HG02571 (cell line): ENCODE measurements at regions not wholly inside any gene's neighbourhood (a gene's known extent, or its start where the extent isn't known, plus 50 kb on each side); places are given as distances from the start of the nearest gene placed in this dataset.

Experiments used
- ATAC-seq: cut with Tn5 transposase; IDR thresholded peaks from one replicate; pipeline ENCODE4 v1.9.1; 2021; ENCODE audit warnings: mild to moderate bottlenecking, moderate library complexity; ENCODE audit not compliant: unreplicated experiment

DNA sequence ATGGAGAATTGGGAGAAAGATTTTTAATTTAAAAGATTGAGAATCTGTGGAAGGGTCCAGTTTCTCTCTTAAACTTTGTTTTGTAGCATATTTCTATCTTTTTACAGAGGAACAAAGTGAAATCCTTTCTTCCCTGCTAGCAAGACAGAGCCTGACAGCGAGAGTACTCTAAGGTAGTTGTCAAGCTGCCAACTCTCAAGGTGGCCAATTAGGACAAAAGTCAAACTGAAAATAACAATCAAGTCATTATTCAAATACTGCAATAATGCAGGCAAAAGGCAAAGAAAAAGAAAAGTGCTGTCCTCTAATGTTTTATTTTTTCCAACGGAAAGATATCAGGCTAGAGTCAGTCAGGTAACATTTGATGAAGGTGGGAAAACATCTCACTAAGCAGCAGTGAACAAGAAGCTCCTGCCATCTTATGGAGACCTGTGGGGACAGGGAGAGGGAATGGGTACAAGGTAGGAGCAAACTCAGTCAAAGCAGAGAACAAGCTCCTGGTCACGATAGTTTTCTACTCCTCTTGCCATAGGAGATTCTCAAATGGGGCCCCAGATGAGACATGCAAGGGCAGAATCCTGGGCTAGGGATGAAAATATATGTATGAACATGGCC is 801.9 kb upstream of the SLITRK1 start:
- ATAC-seq, result no peak

DNA sequence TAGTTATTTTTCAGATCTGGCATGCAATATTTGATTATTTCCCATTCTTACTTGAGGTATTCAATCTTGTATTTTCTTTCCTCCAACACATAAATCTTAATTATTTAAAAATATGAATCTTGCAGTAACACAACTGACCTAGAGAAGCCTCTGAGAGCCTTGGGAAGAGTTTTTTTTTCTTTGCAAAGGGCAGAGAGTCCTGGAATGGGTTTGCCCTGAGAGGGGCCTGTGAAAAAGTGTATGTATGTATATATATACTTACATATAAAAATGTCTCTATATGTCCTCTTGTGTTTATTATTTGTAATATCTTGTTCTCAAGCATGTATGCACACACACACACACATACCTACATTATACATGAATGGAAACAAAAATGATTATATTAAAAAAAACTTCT is 801.2 kb upstream of the SLITRK1 start:
- ATAC-seq, result no peak

DNA sequence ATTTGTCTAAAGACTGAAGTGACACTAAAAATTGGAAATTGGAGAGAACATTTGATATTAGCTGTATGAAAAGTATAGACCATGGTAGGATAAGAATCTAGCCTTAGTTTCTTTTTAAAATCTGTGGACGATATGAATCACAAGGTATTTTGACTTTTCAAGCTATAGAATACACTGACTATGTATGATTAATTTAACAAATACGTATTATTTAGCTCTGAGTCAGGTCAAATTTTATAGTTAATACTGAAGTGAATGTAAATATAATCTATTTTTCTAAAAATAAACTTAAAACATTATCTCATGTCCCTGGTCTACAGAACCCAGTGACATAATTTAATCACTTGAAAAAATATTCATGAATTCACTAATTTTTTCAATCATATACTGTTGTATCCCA is 795.6 kb upstream of the SLITRK1 start:
- ATAC-seq, result no peak

DNA sequence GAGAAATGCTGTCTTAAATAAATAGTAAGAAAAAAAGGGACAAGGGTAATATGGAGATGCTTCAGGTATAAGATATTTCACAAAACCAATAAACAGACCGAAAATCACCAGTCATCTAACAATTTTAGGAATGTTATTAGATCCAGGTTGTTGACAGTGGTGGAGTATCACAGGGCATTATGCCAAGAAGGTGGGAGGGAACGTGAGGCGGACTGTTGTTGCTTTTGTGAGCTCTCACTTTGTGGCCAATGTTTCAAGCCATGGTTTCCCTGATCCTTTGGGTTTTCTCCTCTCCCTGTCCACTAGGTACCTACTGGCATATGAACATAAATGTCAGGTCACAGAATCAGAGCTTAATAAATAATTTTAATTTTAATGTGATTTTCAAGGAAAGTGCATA is 790.3 kb upstream of the SLITRK1 start:
- no peak for ATAC-seq

DNA sequence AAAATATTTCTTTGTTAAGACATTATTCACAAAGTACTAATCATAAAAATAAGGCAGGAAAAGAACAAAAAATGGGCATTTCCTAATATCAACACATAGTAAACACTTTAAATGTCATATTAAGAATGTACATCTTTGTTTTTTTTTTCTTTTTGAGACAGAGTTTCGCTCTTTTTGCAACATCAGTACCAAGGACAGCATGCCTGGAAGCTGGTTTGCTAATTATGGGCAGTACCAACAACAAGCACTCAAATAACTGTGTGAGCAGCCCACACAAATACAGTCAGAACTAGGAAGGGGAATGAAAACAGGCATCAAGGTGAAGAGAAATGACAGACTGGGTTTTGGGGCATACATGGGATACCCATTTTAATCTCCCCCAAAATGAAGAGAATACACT is 788.0 kb upstream of the SLITRK1 start:
- no peak for ATAC-seq

DNA sequence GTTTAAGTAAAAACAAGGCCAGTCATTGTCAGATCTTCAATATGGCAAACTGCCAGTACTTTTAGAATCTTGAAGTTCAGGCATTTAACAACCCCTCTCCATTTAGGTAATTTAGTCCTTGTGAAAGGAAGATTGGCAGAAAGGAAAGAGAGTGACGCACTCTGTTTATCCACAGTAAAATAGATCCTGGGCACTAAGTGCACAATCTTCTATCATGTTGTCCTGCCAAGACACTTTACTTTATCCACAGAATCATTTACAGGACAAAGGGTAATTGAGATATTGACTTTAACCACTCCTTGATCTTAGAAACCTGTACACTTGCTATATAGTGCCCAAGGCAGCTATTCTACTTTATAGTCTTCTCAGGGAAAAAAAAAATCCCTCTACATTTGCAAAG is 786.4 kb upstream of the SLITRK1 start:
- ATAC-seq, result no peak

DNA sequence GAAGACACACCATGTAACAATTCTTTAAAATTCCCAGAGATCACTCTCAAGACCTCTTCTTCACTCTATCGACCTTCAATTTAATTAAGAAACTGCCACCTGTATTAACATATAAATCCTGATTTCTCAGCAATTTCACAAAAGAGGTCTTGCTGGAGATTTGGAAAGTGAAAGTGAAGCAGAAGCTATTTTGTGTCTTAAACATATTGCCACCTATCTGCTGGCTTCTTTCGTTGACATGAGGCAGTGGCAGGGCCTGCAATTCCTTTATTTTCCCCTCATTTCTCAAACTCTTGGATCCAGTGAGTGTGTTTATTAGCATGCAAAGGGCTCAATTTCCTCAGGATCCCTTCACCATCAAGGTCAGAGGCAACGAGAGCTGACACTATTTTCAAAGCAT is 780.2 kb upstream of the SLITRK1 start:
- no peak for ATAC-seq

DNA sequence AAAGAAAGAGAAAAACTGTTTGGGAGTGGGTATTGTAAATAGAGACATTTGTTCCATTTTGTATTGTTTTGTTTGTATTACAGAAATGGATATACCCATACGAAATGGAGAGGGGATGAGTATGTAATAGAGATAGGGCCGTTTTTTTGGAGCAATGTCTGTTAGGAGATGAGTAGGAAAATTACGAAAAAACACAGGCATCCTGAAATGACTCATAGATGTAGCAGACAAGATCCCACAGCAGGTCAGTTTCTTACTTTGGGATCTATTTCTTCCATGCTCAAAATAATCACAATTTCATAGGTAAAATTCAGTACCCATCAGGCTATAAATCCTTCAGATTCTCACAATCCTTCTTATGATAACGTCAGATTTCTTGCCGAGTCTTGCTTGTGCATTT is 779.4 kb upstream of the SLITRK1 start:
- no peak for ATAC-seq

DNA sequence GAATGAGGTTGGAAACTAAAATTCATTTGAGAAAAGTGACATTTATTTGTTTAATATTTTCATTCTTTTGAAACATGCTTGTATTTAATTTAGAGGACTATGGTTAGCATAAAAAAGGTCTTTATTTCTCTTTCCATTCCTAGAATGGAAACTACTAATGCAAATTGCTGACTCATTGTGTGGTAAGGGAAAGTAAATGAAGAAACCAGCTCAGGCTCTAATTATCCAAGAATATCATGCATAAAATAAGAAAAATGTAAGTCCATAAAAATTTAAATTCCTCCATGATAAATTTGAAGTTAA is 777.0 kb upstream of the SLITRK1 start:
- ATAC-seq, result no peak

DNA sequence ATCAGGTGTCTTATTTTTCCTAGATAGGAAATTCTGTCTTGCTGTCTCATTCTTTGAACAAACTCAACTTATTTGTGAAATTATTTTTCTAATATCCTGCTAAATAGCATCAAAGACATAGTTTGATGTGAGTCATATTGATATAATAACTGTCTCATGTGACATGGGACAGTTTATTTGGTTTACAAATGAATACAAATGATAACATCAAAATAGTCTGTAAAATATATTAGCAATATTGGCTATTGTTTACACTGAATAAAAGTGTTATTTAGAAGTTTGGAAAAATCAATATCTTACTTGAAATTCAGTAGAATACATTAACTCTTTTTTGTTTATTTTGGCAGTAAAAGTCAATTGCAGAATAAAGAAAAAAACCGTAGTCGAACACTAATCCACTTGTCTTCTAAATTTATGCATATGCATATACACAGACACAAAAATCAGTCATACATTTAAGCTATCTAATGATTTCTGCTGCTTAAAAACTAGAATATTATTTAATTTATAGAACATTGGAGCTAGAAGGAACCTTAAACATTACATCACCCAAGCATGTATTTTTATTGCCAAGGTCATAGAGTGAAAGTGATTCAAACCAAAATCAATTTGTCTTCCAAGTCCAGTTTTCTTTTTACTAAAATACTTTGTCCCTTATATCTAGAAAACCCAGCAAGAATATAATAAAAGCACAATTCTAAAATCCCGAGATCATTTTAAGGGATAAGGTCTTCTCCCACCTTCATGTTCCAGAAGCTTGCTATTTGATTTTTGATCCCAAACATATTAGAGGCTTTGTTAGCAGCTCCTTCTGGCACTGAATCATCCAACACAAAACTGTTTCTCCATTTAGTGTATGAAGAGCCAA is 776.5 kb upstream of the SLITRK1 start:
- no peak for ATAC-seq

DNA sequence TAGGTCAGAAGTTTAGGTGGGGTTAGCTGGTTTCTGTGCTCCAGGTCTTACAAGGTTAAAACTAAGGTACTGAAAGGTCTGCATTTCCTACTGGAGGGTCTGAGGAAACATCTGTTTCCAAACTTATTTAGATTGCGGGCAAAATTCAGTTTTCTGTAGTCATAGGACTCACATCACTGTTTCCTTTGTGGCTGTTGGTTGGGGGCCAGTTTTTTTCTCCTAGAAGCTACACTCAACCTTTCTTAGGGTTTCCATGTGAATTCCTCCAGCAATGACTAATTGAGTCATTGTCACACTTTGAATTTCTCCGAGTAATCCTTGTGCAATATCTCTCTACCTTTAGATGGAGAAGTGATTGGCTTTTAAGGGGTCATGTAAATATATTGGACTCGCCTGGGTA is 773.4 kb upstream of the SLITRK1 start:
- no peak for ATAC-seq

DNA sequence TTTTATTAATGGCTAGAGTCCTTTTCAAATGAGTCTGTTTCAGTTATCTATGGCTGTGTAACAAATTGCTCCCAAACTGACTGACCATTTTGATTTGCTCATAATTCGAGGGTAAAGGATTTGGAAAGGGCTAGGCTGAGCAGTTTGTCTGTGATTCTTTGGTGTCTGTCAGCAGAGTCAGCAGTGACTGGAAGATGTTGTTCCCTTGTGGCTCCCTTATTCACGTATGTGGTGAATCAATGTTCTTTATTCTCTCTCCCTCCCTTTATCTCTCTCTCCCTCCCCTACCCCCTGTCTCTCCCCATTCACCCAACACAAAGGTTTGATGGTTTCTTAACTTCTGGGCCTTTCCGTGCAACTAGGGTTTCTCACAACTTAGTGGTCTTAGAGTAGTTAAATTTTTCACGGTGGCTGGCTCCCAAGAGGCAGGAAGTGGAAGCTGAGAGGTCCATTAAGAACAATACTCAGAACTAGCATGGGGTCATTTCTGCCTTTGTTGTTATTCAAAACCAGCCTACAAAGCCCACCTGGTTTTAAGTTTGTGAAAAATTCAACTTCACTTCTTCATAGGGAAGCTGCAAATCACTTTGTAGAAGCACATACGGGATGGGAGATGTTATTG is 772.5 kb upstream of the SLITRK1 start:
- ATAC-seq, result no peak

DNA sequence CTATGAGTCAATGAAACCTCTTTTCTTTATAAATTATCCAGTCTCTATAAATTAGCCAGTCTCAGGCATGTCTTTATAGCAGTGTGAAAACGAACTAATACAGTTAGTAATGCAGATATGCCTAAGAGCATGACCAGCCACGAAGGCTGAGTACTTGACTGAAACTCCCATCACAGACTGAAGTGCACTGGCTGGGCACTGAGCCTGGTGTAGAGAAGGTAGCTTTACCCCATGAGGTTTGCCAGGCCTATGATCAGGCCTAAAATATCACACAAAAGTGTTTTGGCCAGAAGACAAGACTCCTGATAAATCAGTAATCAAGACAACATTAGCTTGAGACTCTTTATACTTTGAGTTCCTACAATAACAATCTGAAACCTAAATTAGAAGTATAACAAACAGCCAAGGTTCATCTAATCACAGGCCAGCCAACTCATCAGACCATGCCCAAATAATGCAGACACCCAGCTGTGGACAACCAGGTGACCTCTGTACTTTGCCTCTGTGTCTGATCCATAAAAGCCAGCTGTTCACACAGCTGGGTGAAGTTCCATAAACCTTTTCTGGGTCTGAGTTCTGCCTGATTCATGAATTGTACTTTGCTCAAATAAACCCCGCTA is 771.8 kb upstream of the SLITRK1 start:
- no peak for ATAC-seq

DNA sequence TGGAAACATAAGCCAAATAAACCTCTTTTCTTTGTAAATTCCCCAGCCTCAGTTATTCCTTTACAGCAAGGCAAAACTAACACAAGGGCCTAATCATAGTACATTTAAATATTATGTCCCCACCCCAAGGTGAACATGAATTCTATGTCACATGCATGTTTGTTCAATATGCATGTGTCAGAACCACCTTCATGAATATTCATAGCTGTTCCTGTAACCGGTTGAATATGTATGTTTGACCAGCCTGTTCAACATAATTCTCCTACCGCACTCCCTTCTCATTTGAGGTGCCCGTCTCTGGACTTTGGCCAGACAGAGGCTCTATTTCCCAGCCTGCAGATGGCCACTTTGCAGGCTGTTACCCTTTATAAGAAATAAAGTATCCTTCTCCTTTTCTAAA is 769.4 kb upstream of the SLITRK1 start:
- ATAC-seq, result no peak

DNA sequence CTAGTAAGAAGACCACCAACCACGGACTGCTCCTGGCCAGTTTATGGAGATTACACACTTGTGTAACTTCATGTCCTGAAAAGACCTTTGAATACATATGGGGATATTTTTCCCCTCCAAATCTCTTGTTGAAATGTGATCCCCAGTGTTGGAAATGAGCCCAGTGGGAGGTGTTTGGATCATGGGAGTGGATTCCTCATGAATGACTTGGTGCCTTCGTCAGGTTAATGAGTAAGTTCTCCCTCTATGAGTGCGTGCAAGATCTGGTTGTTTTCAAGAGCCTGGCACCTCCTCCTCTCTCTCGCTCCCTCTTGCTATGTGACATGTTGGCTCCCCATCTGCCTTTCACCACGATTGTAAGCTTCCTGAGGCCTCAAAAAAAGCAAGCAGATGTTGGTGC is 769.0 kb upstream of the SLITRK1 start:
- ATAC-seq, result no peak

DNA sequence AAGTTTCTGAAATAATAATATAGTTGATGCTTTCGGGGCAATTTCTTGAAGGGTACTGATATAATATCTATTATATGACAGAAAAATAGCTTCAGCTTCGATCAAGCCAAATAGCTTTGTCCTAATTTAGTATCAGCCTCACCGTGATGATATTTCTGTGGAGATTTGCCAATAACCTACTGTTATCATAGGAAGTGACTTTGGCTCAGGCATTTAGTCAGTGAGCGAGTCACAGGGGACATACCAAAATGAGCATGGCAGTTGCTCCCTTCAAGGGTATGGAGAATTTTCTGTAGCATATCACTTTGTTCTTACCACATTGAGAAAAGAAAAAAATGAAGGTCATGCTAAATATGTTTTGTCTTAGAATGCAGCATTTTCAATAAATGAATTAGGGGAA is 767.6 kb upstream of the SLITRK1 start:
- ATAC-seq, result no peak

DNA sequence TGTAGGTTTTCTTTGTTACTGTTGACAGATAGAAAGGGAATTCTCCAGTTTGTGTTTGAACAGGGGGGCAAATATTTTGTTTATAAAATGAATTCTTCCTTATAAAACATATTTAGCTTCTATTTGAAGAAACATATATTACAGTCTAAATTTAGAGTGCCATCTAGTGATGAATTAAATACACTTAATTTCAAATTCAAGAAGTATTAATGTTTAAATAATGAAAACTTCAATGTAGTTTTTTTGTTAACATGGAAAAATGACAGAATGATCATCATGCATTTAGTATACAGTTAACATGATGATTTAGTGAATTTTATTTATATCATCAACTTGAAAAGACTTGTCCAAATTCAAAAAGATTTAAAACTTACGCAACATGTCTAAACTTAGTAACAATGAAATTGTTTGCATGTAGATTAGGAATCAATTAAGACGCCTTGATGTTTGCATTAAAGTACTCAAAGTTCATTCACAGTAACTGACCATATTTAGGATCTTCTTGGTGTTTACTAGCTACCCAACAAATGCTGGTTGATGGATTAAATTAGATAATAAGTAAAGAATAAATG is 765.9 kb upstream of the SLITRK1 start:
- ATAC-seq, result no peak

DNA sequence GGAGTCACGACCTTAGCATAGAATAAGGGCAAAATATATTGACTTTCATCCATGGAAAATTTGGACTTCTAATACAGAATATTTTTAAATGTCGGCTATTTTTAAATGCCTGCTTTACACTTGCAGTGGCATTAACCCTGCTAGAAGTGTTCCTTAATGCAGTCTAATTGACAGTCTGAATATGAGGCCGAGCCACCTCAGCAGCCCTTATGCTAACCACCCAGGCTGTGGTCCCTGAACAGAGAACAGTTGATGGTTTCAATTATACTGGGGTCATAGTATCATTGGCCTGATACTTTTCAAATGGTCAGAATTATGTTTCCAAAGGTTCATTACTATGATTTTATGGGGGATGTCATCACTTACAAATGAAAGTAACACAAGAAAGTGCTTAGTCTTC is 764.7 kb upstream of the SLITRK1 start:
- ATAC-seq, result no peak

DNA sequence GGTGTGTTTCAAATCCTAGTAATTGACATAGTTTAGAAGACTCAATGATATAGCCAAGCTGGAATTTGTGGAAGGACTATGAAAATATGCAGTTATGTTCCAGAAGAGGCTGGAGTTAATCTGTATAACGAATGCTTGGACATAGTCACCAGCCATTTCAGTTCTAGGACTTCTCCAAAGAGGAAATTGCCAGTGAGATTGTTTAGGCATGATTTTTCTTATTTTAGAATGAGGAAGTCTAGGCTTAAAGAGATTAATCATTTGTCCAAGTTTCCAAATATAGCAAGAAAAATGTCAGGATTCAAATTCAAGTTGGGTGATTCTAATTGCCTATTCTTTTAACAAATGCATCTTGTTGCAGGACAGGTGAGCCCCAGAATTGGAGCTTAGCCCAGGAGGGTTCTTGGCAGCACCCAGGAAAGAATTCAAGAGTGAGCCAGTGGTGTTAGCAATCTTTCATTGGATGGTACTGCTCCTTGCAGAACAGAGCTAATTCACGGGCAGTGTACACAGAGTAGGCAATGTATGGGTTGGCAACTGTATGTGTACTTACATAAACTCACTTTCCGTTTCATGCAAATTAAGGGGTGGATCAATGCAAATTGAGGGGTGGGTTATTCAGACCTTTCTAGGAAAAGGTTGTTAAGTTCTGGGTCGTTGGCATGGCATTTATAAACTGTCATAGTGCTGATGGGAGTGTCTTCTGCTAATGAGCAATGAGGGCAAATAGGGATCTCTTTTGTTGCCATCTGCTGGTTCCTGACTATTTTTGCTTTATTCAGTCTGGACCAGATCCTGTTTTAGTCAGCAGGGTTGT is 763.1 kb upstream of the SLITRK1 start:
- ATAC-seq, result no peak

DNA sequence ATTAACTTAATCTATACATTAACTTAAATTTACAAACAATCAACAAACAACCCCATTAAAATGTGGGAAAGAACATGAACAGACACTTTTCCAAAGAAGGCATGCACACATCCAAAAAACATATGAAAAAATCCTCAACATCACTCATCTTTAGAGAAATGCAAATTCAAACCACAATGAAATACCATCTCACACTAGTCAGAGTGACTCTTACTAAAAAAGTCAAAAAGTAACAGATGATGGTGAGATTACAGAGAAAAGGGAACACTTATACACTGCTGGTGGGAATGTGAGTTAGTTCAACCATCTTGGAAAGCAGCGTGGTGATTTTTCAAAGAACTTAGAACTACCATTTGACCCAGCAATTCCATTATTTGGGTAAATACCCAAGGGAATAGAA is 759.2 kb upstream of the SLITRK1 start:
- ATAC-seq, result no peak

DNA sequence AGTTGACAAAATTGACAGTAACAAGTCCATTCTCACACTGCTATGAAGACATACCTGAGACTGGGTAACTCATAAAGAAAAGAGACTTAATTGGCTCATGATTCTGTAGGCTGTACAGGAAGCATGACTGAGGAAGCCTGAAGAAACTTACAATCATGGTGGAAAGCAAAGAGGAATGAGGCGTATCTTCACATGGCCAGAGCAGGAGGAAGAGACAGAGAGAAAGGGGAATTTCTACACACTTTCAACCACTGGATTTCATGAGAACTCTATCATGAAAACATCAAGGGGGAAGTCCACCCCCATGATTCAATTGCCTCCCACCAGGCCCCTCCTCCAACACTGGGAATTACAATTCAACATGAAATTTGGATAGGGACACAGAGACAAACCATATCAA is 758.4 kb upstream of the SLITRK1 start:
- ATAC-seq, result no peak
